NT2/D1 (cell line): ENCODE measurements at regions not wholly inside any gene's neighbourhood (a gene's known extent, or its start where the extent isn't known, plus 50 kb on each side); places are given as distances from the start of the nearest gene placed in this dataset.

ENCODE experiments used
- SUZ12 ChIP-seq: IDR thresholded peaks from 2 replicates; pipeline ENCODE4 v1.6.1; 2011; ENCODE audit not compliant: insufficient read length, insufficient read depth; ENCODE audit errors: extremely low read depth
- YY1 ChIP-seq: IDR thresholded peaks from 2 replicates; pipeline ENCODE4 v1.6.1; 2011; ENCODE audit not compliant: insufficient read length, insufficient read depth

DNA sequence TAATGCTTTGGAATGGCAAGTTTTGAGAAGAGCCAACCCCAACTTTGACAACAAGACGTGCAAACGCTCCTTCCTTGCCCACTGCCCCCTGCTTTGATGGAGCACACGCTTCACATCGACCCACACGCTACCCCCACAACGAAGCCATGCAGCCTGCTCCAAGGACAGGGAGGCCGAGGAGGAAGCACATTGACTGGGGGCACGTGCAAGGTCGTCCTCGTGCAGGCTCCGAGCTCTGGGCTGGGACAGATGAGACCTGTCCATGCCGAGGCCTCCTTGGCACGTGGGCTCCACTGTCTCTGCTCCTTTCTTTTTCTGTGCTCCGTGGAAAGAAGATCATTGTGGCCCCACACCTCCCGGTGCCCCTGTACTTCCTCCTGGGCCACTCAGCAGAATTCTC, 309.0 kb downstream of the TEX29 start:
- TF ChIP-seq YY1 (no peak), SUZ12 (no peak)
